Astrocyte of the spinal cord (primary cell): ENCODE measurements at regions not wholly inside any gene's neighbourhood (a gene's known extent, or its start where the extent isn't known, plus 50 kb on each side); places are given as distances from the start of the nearest gene placed in this dataset.

ENCODE experiments used
- DNase-seq: peaks from one replicate; pipeline ENCODE4 v3.0.0; 2011; ENCODE audit warnings: low read depth, low spot score
- H3K4me3 ChIP-seq: 2 replicates; pipeline ENCODE4 v1.5.1; 2011; ENCODE audit warnings: low read depth, mild to moderate bottlenecking, low read length, moderate library complexity
- in situ Hi-C: cut with HindIII; loops from 2 replicates; pipeline ENCODE4 v1.10.0; 2017; ENCODE audit warnings: low sequenced_read_pairs
- TF ChIP-seq, protein P1 (sequence below): IDR thresholded peaks from 2 replicates; pipeline ENCODE4 v1.5.1; 2012; ENCODE audit warnings: low read depth, mild to moderate bottlenecking, low read length, inconsistent platforms

DNA sequence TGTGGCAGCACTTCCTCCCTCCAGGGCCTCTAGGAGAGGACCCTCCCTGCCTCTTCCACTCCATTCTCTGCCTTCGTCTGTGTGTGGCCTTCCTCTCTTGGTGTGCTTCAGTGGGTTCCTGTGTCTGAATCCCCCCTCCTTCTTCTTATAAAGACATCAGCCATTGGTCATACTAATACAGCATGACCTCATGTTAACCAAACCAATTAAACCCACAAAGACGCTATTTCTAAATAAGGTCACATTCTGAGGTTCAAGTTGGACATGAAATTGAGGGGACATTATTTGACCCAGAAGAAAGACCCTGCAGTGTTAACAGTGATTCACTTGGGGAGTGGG, 398.6 kb downstream of the SHANK2 start:
- TF ChIP-seq, protein P1, sequence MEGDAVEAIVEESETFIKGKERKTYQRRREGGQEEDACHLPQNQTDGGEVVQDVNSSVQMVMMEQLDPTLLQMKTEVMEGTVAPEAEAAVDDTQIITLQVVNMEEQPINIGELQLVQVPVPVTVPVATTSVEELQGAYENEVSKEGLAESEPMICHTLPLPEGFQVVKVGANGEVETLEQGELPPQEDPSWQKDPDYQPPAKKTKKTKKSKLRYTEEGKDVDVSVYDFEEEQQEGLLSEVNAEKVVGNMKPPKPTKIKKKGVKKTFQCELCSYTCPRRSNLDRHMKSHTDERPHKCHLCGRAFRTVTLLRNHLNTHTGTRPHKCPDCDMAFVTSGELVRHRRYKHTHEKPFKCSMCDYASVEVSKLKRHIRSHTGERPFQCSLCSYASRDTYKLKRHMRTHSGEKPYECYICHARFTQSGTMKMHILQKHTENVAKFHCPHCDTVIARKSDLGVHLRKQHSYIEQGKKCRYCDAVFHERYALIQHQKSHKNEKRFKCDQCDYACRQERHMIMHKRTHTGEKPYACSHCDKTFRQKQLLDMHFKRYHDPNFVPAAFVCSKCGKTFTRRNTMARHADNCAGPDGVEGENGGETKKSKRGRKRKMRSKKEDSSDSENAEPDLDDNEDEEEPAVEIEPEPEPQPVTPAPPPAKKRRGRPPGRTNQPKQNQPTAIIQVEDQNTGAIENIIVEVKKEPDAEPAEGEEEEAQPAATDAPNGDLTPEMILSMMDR, result no peak
- H3K4me3 ChIP-seq, result no peak overlapping the region
- in situ Hi-C loops, result no loop called here
- no peak for DNase-seq

DNA sequence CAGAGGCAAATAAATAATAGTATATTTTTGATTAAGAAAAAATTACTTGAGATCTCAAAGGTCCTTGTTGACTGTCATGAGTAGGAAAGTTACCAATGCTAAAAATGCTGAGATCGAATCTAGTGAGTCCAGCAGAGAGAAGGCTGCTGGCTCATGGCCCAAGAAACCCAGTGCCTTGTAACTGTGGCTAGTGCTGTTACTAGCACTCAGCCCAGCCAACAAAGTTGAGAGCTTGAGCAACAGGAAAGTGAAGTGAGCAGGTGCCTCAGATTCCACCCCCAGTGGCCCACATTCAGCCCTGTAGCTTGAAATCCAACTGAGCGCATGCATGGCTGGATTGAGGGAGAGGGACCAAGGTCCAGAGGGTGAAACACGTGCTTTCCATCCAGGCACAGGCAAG, 398.2 kb downstream of the SHANK2 start:
- TF ChIP-seq, protein P1, result no peak
- H3K4me3 ChIP-seq, result no peak overlapping the region
- DNase-seq, result no peak
- in situ Hi-C loops, result no loop called here

DNA sequence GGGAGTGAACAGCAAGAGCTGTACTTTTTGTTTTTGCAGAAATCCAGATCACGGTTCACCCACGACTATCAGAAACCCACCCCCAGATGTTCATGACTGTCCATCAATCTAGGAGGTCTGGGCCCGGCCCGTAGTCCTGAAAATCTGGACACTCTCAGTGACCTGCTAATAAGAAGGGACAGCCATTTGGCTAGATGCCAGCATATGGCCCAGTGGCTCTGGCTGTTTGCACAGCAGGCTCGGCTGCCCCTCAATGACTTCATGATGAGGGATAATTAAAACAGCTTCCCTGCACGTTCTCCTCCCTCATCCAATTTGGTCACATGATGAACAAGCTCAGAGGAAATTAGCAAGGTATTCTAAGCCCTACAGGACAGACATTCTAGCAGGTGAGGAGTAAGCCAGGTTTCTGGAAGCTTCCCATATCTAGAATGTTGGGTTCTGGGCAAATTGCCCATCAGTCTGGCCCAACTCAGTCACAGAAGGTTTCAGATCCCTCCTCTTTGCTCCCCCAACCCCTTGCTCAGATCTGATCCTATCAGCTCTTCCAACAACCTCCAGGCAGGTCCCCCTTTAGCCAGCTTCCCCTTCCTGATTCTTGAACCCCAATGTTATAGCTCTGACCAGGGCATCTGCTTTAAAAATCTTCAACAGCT, 397.3 kb downstream of the SHANK2 start:
- DNase-seq, result no peak
- in situ Hi-C loops, result no loop called here
- no peak overlapping the region for H3K4me3 ChIP-seq
- TF ChIP-seq, protein P1, result no peak

DNA sequence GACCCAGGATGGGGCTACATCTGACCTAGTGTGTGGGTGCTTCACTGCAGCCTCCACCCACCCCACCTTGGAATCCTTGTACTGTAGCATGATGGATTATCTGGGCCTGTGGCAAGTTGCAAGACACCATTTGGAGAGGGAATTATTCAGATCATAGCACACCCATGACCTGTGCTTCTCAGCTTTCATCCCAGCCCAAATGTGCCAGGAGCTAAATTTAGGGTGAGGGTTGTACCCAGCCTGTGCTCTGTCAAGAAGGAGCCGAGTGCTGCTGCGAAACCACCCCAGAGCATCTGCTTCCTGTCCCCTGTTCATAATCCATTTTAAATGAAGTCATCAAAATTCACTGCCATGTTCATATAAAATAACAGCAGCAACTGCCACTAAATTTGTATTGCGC, 394.5 kb downstream of the SHANK2 start:
- in situ Hi-C loops, result no loop called here
- DNase-seq, result no peak
- TF ChIP-seq, protein P1, result no peak
- no peak overlapping the region for H3K4me3 ChIP-seq

DNA sequence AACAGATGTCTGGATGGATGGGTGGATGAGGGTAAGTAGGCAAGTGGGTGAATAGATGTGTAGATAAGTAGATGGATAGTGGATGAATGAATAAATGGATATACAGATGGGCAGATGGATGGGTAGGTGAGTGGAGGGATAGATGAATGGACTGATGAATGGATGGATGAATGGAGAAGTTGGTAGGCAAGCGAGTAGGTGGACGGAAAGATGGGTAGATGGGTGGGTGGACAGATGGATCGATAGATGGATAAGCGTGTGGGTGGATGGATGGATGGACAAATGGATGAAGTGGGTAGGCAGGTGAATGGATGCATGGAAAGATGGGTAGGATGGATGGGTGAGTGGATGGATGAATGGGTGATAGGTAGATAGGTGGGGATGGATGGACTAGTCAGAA, 393.2 kb downstream of the SHANK2 start:
- in situ Hi-C loops, result no loop called here
- no peak for DNase-seq

DNA sequence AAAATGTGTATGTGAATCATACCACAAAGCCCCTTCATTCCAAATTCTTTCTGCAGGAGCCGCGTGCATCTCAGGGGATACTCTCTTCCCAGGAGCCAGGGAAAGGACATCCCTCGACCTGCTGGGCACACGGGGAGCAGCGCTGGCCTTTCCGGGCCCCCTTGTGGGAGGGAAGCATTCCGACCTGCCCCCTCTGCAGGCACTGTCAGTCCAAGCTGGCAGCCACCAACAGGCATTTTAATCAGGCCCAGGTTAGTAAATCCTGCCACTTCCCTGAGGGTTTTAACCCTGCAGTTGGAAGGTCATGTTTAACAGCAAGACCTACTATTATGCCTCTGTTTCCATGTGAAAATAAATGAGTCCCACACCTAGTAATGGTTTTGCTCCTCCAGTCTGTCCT, 391.5 kb downstream of the SHANK2 start:
- no peak for DNase-seq
- H3K4me3 ChIP-seq, result no peak overlapping the region
- in situ Hi-C loops, result no loop called here
- TF ChIP-seq, protein P1, result no peak

More for the DNA sequence above, 393.2 kb downstream of the SHANK2 start:
- no peak overlapping the region for H3K4me3 ChIP-seq
- TF ChIP-seq, protein P1, result no peak

DNA sequence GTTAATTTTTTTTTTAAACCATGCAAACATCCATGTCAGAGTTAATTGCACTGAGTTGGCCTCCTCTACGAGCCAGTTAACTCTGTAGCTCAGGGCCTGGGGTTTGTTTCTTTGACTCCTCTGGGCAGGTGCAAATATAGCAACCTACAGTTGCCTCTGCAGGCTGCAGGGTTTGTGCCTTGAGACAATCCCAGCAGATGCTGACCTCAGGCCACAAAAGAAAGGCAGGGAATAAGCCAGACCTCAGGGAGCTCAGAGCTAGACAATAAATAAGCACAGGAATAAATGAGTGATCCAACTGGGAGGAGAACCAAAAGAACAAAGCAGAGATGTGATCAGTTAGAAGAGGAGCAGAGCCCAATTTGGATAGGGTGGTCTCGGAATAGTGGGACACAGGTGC, 390.8 kb downstream of the SHANK2 start:
- TF ChIP-seq, protein P1, result no peak
- no peak overlapping the region for H3K4me3 ChIP-seq
- no peak for DNase-seq
- in situ Hi-C loops, result no loop called here
